HFF-Myc (cell line): ENCODE measurements at regions not wholly inside any gene's neighbourhood (a gene's known extent, or its start where the extent isn't known, plus 50 kb on each side); places are given as distances from the start of the nearest gene placed in this dataset.

Source experiments
- DNase-seq: peaks from one replicate; pipeline ENCODE4 v3.0.0-alpha.2; 2011; ENCODE audit warnings: low read depth; ENCODE audit errors: extremely low read depth
- H3K4me3 ChIP-seq: replicated peaks from 2 replicates; pipeline ENCODE4 v1.5.1; 2011; ENCODE audit warnings: low read depth, mild to moderate bottlenecking, control low read depth, low read length
- TF ChIP-seq, protein P1 (sequence below): IDR thresholded peaks from 2 replicates; pipeline ENCODE4 v1.5.1; 2012; ENCODE audit warnings: mild to moderate bottlenecking, low read depth, low read length, control low read depth; ENCODE audit errors: missing control alignments

DNA sequence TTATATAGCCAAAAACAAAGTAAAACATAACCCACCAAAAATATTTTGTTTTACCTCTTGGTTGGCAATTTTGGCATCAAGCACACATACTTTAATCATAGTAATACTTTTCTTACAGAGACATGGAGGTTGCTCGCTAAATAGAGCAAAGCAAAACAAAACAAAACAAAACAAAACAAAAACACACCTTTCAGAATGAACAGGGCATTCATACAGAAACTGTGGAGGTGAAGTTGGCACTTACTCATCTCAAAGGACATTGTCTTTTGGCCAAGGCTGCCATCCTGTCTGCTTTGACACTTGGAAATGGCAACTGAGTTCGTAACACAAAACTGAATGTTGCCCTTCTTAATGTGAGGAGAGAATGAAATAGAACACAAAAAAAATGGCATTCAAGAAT, 773.1 kb downstream of the USP25 start:
- H3K4me3 ChIP-seq, result no peak overlapping the region
- DNase-seq, result no peak
- TF ChIP-seq, protein P1, sequence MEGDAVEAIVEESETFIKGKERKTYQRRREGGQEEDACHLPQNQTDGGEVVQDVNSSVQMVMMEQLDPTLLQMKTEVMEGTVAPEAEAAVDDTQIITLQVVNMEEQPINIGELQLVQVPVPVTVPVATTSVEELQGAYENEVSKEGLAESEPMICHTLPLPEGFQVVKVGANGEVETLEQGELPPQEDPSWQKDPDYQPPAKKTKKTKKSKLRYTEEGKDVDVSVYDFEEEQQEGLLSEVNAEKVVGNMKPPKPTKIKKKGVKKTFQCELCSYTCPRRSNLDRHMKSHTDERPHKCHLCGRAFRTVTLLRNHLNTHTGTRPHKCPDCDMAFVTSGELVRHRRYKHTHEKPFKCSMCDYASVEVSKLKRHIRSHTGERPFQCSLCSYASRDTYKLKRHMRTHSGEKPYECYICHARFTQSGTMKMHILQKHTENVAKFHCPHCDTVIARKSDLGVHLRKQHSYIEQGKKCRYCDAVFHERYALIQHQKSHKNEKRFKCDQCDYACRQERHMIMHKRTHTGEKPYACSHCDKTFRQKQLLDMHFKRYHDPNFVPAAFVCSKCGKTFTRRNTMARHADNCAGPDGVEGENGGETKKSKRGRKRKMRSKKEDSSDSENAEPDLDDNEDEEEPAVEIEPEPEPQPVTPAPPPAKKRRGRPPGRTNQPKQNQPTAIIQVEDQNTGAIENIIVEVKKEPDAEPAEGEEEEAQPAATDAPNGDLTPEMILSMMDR, result no peak

- no peak overlapping the region for H3K4me3 ChIP-seq
- DNase-seq, result no peak
- TF ChIP-seq, protein P1, result no peak
These were observed 774.5 kb downstream of the USP25 start for GRCh38 chr21:16504281-16504680.

DNA sequence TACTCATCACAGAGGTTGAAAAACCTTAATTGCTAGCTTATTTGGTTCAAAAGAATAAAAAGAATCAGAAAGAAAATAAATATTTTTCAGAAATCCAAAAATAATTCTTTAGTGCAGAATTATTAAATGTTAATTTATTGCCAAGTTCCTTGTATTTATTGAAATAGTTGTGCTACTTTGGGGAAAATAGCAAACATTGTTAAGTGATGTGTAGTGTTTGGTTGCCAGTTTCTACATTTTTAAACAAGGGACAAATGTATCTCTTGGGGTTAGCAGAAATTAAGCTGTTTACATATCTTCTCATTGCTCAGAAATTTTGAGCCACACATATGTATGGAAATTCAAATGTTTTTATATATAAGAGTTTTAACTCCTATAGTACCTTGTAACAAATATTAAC, 775.0 kb downstream of the USP25 start:
- H3K4me3 ChIP-seq, result no peak overlapping the region
- DNase-seq, result no peak
- TF ChIP-seq, protein P1, result no peak

GRCh38 chr21:16509476-16509875, 779.7 kb downstream of the USP25 start:
- TF ChIP-seq, protein P1, result no peak
- no peak overlapping the region for H3K4me3 ChIP-seq
- peak; percentile 63 for DNase-seq

- no peak overlapping the region for H3K4me3 ChIP-seq
- TF ChIP-seq, protein P1, result no peak
- no peak for DNase-seq
These were observed 784.5 kb downstream of the USP25 start for GRCh38 chr21:16514316-16514715.

- no peak for DNase-seq
- no peak overlapping the region for H3K4me3 ChIP-seq
- TF ChIP-seq, protein P1, result no peak
These were observed 787.6 kb downstream of the USP25 start for GRCh38 chr21:16517383-16517782.

DNA sequence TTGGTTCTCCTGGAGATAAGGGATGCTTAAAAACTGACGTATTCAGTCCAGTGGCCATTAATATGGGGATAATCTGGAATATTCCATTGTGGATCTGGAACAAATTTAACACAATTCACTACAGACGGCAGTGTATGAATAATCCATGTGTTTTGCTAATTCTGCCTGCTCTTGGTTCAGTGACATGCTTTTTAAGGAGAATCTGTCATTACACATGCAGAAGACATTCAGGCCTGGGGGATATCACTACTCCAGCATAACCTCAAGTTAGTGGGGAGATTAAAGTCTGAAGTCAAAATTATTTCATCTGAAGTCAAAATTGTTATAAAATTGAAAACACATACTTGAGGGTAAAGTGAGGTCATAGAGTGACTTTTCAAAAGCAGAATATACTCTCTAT, 789.3 kb downstream of the USP25 start:
- TF ChIP-seq, protein P1, result no peak
- no peak overlapping the region for H3K4me3 ChIP-seq
- no peak for DNase-seq
